Liver (tissue), 3 donors: ENCODE measurements at regions not wholly inside any gene's neighbourhood (a gene's known extent, or its start where the extent isn't known, plus 50 kb on each side); places are given as distances from the start of the nearest gene placed in this dataset.

Source experiments
- CTCF ChIP-seq: fragments of 150-350 bp; IDR thresholded peaks from 2 replicates; pipeline ENCODE4 v1.5.1; 2017; ENCODE audit warnings: improper control_type of control experiment, low read depth, low read length; ENCODE audit not compliant: missing input control
- JUND ChIP-seq, 2 donors: IDR thresholded peaks; 2 replicates each; pipeline ENCODE4 v1.6.1; 2016; ENCODE audit warnings: antibody characterized with exemption in 2 of 2
- MAX ChIP-seq: IDR thresholded peaks from 2 replicates; pipeline ENCODE4 v1.6.1; 2016; ENCODE audit warnings: antibody characterized with exemption
- RAD21 ChIP-seq, 2 donors: IDR thresholded peaks; 2 replicates each; pipeline ENCODE4 v1.6.1; 2016; ENCODE audit warnings: antibody characterized with exemption in 2 of 2, mild to moderate bottlenecking in 2 of 2
- REST ChIP-seq: IDR thresholded peaks from 2 replicates; pipeline ENCODE4 v1.6.1; 2016; ENCODE audit warnings: antibody characterized with exemption, mild to moderate bottlenecking
- TAF1 ChIP-seq: conservative IDR thresholded peaks from 2 replicates; pipeline ENCODE4 v1.6.1; 2016; ENCODE audit warnings: antibody characterized with exemption, mild to moderate bottlenecking
- YY1 ChIP-seq: IDR thresholded peaks from 2 replicates; pipeline ENCODE4 v1.6.1; 2016; ENCODE audit warnings: antibody characterized with exemption, mild to moderate bottlenecking
- ZBTB33 ChIP-seq: IDR thresholded peaks from 2 replicates; pipeline ENCODE4 v1.6.1; 2016; ENCODE audit warnings: antibody characterized with exemption
- donor health status: healthy.
- donor health status: healthy.

GRCh38 chr9:31677415-31677814, 707.0 kb upstream of the ACO1 start:
- no peak for TF ChIP-seq CTCF
- TF ChIP-seq RAD21 (IDR thresholded peaks at IDR 0.05) = no peak
- no peak for TF ChIP-seq JUND (IDR thresholded peaks at IDR 0.05)
- no peak for TF ChIP-seq MAX
- no peak for TF ChIP-seq TAF1
- no peak for TF ChIP-seq YY1
- TF ChIP-seq REST = no peak
- no peak for TF ChIP-seq ZBTB33
